HEK293T (cell line): ENCODE measurements at regions not wholly inside any gene's neighbourhood (a gene's known extent, or its start where the extent isn't known, plus 50 kb on each side); places are given as distances from the start of the nearest gene placed in this dataset.

Experiments
- CTCF ChIA-PET: fragments of 350-600 bp; formaldehyde crosslinking; extraction: SDS; loops from one replicate; lab custom pipeline; 2021; ENCODE audit warnings: antibody characterized with exemption, inconsistent platforms; lab: Yijun Ruan, JAX
- POLR2A ChIA-PET: fragments of 350-600 bp; formaldehyde crosslinking; extraction: SDS; loops from one replicate; lab custom pipeline; 2020; ENCODE audit warnings: antibody characterized with exemption, inconsistent platforms; lab: Yijun Ruan, JAX
- DNase-seq: peaks from one replicate; pipeline ENCODE4 v3.0.0; 2012; ENCODE audit warnings: mixed read lengths; ENCODE audit errors: extremely low spot score
- ARNT ChIP-seq: fragments of 450-650 bp; IDR thresholded peaks from 2 replicates; pipeline ENCODE4 v1.6.1; 2017; ENCODE audit warnings: mild to moderate bottlenecking
- BHLHE40 ChIP-seq: fragments of 450-650 bp; IDR thresholded peaks from 2 replicates; pipeline ENCODE4 v1.6.1; 2016; ENCODE audit warnings: mild to moderate bottlenecking, moderate library complexity, borderline replicate concordance
- CTBP1 ChIP-seq: fragments of 450-650 bp; IDR thresholded peaks from 2 replicates; pipeline ENCODE4 v1.6.1; 2016; ENCODE audit warnings: borderline replicate concordance
- ELF4 ChIP-seq: fragments of 450-650 bp; IDR thresholded peaks from 2 replicates; pipeline ENCODE4 v1.6.1; 2017; ENCODE audit warnings: antibody characterized with exemption
- FOXA1 ChIP-seq: fragments of 450-650 bp; IDR thresholded peaks from 2 replicates; pipeline ENCODE4 v1.6.1; 2016; ENCODE audit warnings: mild to moderate bottlenecking
- FOXK2 ChIP-seq: fragments of 450-650 bp; IDR thresholded peaks from 2 replicates; pipeline ENCODE4 v1.6.1; 2016; ENCODE audit warnings: mild to moderate bottlenecking
- FOXM1 ChIP-seq: fragments of 450-650 bp; IDR thresholded peaks from 2 replicates; pipeline ENCODE4 v1.6.1; 2017; ENCODE audit warnings: mild to moderate bottlenecking, borderline replicate concordance
- HDGF ChIP-seq: fragments of 450-650 bp; IDR thresholded peaks from 2 replicates; pipeline ENCODE4 v1.6.1; 2017; ENCODE audit warnings: antibody characterized with exemption, borderline replicate concordance
- L3MBTL2 ChIP-seq: fragments of 450-650 bp; conservative IDR thresholded peaks from 2 replicates; pipeline ENCODE4 v1.6.1; 2016; ENCODE audit warnings: mild to moderate bottlenecking
- LEF1 ChIP-seq: fragments of 450-650 bp; IDR thresholded peaks from 2 replicates; pipeline ENCODE4 v1.6.1; 2017; ENCODE audit warnings: mild to moderate bottlenecking, borderline replicate concordance
- NFRKB ChIP-seq: fragments of 450-650 bp; IDR thresholded peaks from 2 replicates; pipeline ENCODE4 v1.6.1; 2016; ENCODE audit warnings: mild to moderate bottlenecking, moderate library complexity
- SP1 ChIP-seq: fragments of 450-650 bp; IDR thresholded peaks from 2 replicates; pipeline ENCODE4 v1.6.1; 2017
- SUZ12 ChIP-seq: fragments of 450-650 bp; IDR thresholded peaks from 2 replicates; pipeline ENCODE4 v1.6.1; 2016; ENCODE audit warnings: mild to moderate bottlenecking
- TARDBP ChIP-seq: fragments of 450-650 bp; IDR thresholded peaks from 2 replicates; pipeline ENCODE4 v1.6.1; 2016
- ZNF384 ChIP-seq: fragments of 450-650 bp; IDR thresholded peaks from 2 replicates; pipeline ENCODE4 v1.6.1; 2016
- TF ChIP-seq, protein P1 (sequence below): fragments of 450-650 bp; IDR thresholded peaks from 2 replicates; pipeline ENCODE4 v1.6.1; 2016

DNA sequence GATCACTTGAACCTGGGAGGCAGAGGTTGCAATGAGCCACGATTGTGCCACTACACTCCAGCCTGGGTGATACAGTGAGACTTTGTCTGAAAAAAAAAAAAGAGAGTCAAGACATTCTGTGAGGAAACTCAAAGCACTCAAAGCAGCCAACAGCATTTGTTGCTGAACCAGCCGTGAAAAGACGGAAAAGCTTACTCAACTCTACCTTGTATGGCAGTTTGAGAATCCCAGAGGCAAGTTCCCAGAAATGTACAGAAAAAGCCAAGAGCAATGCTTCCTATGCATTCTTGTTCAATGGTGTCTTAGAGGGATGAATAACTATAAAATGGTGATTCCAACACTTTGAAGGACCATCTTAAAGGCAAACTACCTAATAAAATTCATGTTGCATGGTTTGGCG lies 170.2 kb downstream of the HSD17B3 start:
- CTCF ChIA-PET, result no interaction called here
- DNase-seq, result no peak
- TF ChIP-seq L3MBTL2 (no peak), FOXM1 (no peak), BHLHE40 (no peak), CTBP1 (no peak), ELF4 (no peak), NFRKB (no peak), LEF1 (no peak), TARDBP (no peak), ZNF384 (no peak), SUZ12 (no peak), SP1 (no peak), HDGF (no peak)
- POLR2A ChIA-PET, result no interaction called here

DNA sequence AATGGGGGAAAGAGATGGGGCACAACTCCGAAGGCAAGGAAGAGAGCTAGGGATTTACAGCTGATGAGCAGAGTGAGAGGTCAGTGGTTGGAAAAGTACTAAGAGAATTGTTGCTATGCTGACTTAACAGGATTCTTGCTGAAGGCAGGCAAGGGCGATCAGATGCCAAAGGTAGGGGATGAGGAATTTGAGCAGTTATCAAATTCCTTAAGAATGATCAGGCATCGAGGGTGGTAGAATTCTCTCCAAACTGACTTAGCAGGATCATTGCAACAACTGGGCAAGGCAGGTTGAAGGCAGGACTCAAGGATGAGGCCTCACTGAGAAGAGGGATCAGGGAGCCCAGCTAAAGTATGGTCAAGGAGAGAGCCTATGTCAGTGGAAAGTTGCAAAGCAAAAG lies 171.0 kb downstream of the HSD17B3 start:
- TF ChIP-seq FOXK2, result no peak
- TF ChIP-seq FOXA1, result no peak
- TF ChIP-seq BHLHE40, result no peak
- no peak for TF ChIP-seq ZNF384
- TF ChIP-seq TARDBP, result no peak
- no peak for TF ChIP-seq ELF4
- TF ChIP-seq NFRKB, result no peak
- no peak for TF ChIP-seq L3MBTL2
- TF ChIP-seq, protein P1, sequence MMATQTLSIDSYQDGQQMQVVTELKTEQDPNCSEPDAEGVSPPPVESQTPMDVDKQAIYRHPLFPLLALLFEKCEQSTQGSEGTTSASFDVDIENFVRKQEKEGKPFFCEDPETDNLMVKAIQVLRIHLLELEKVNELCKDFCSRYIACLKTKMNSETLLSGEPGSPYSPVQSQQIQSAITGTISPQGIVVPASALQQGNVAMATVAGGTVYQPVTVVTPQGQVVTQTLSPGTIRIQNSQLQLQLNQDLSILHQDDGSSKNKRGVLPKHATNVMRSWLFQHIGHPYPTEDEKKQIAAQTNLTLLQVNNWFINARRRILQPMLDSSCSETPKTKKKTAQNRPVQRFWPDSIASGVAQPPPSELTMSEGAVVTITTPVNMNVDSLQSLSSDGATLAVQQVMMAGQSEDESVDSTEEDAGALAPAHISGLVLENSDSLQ, result no peak
- TF ChIP-seq SP1, result no peak
- no peak for TF ChIP-seq SUZ12
- no peak for TF ChIP-seq HDGF
- TF ChIP-seq LEF1, result no peak
- TF ChIP-seq CTBP1, result no peak
- TF ChIP-seq ARNT, result no peak
- no peak for TF ChIP-seq FOXM1
- ChIA-PET POLR2A (no interaction called here), CTCF (no interaction called here)
- DNase-seq, result no peak

DNA sequence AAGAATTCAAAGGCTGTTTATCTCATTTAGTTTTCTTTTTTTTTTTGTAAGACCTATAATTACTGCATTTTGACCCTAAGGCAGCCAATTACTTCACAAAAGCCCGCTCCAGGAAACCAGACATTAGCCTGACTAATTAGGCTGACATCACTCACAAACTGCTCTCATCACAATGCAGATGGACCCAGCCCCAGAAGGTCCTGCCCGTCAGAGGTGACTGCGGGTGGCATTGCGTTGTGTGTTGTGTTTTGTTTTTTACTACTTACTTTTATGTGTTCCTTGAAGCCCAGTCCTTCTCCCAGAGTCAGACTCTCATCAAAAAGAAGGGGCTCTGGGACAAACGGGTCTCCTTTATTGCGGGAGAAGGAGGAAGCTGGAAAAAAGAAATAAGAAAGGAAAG lies 172.2 kb downstream of the HSD17B3 start:
- DNase-seq, result no peak
- POLR2A ChIA-PET, result no interaction called here
- CTCF ChIA-PET, result interaction anchor here (0.6 kb wide), 1 partner anchor 465 kb away, joined by 10 read pairs; no protein-coding TSS in a partner anchor
- TF ChIP-seq, protein P1, result no peak
- TF ChIP-seq ELF4, result no peak
- no peak for TF ChIP-seq FOXK2
- no peak for TF ChIP-seq ARNT
- TF ChIP-seq TARDBP, result no peak
- no peak for TF ChIP-seq ZNF384
- TF ChIP-seq SUZ12, result no peak
- TF ChIP-seq L3MBTL2, result no peak
- no peak for TF ChIP-seq FOXA1
- TF ChIP-seq CTBP1, result no peak
- TF ChIP-seq NFRKB, result no peak
- TF ChIP-seq HDGF, result no peak
- TF ChIP-seq BHLHE40, result no peak
- TF ChIP-seq FOXM1, result no peak
- TF ChIP-seq LEF1, result no peak
- TF ChIP-seq SP1, result no peak

DNA sequence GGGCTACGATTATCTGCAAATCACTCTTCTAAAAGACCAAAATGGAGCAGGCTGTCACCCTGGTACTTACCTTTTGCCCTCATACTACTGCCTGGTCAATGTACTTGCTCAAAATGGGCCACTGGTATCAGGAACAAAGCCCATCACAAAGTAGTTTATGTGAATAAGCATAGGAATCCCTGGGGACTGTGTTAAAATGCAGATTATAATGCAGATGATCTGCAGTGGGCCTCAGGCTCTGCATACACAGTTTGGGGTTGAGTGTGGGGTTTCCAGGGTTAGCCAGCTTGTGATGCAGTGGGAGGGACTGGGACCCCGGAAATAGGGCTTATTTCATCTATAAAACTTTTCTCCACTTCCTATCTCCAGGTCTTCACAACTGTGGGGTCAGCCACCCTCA lies 173.1 kb downstream of the HSD17B3 start:
- TF ChIP-seq ELF4 (no peak), L3MBTL2 (no peak), CTBP1 (no peak), TARDBP (no peak), SP1 (no peak), FOXM1 (no peak), NFRKB (no peak), SUZ12 (no peak), BHLHE40 (no peak), LEF1 (no peak), HDGF (no peak)
- TF ChIP-seq, protein P1, result no peak
- DNase-seq, result no peak
- ChIA-PET POLR2A (no interaction called here), CTCF (interaction anchor here (0.6 kb wide), 1 partner anchor 464 kb away, joined by 10 read pairs; no protein-coding TSS in a partner anchor)

DNA sequence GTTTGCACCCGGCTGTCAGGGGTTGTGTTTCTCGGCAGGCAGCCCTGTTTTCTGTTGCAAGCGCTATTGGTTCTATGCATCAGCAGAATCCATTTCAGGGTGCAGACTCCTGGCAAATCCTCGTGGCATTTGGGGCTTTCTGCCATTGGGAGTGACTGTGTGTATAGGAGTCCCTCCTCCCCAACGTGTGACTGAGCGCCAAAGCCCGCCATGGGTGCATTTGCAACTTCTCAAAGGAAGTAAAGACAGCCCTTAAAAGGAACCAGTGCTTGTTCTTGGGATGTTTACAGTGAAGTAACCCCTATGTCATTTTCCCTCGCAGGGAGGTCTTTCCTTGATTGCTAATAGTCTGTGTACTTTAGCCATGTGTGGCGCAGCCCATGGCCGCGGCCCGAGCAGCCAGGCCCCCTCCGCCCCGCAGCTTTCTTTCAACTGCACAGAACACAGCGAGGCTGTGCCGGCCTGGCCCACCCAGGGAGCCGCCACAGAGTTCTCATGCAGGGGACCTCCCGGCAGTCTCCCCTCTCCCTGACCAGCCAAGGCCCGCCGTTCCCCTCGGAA lies 175.6 kb downstream of the HSD17B3 start:
- CTCF ChIA-PET, result no interaction called here
- POLR2A ChIA-PET, result no interaction called here
- no peak for DNase-seq
- no peak for TF ChIP-seq TARDBP
- no peak for TF ChIP-seq ELF4
- no peak for TF ChIP-seq BHLHE40
- TF ChIP-seq HDGF, result no peak
- no peak for TF ChIP-seq FOXK2
- no peak for TF ChIP-seq ZNF384
- TF ChIP-seq SUZ12, result no peak
- no peak for TF ChIP-seq SP1
- no peak for TF ChIP-seq LEF1
- no peak for TF ChIP-seq FOXM1
- no peak for TF ChIP-seq L3MBTL2
- no peak for TF ChIP-seq FOXA1
- no peak for TF ChIP-seq CTBP1
- no peak for TF ChIP-seq ARNT
- TF ChIP-seq, protein P1, result no peak
- TF ChIP-seq NFRKB, result no peak
